OCI-LY1 (cell line): ENCODE measurements at regions not wholly inside any gene's neighbourhood (a gene's known extent, or its start where the extent isn't known, plus 50 kb on each side); places are given as distances from the start of the nearest gene placed in this dataset.

Experiments
- H2AFZ ChIP-seq: fragments of 200-600 bp; sonication (generic), shearing (Covaris generic); 2 replicates; pipeline ENCODE4 v1.6.0; 2014; ENCODE audit warnings: antibody characterized with exemption, mild to moderate bottlenecking, low read length
- H3F3A ChIP-seq: fragments of 200-600 bp; sonication (generic), shearing (Covaris generic); 2 replicates; pipeline ENCODE4 v1.6.0; 2014; ENCODE audit warnings: mild to moderate bottlenecking, antibody characterized with exemption, low read length, moderate library complexity; ENCODE audit not compliant: insufficient read depth
- H3K27ac ChIP-seq: fragments of 200-600 bp; sonication (generic); 2 replicates; pipeline ENCODE4 v1.5.1; 2014; ENCODE audit warnings: low read length, mixed run types, mild to moderate bottlenecking, low read depth; ENCODE audit not compliant: poor library complexity, severe bottlenecking
- H3K27me3 ChIP-seq: fragments of 200-600 bp; sonication (generic); 2 replicates; pipeline ENCODE4 v1.6.0; 2014; ENCODE audit warnings: antibody characterized with exemption, mild to moderate bottlenecking, low read length, moderate library complexity; ENCODE audit not compliant: insufficient read depth
- H3K36me3 ChIP-seq: fragments of 200-600 bp; sonication (generic); 2 replicates; pipeline ENCODE4 v1.6.1; 2014; ENCODE audit warnings: mild to moderate bottlenecking, antibody characterized with exemption, low read length, moderate library complexity, mixed read lengths; ENCODE audit not compliant: insufficient read depth
- H3K4me1 ChIP-seq: fragments of 200-600 bp; sonication (generic); 2 replicates; pipeline ENCODE4 v1.5.1; 2014; ENCODE audit warnings: mild to moderate bottlenecking, low read length, moderate library complexity; ENCODE audit not compliant: insufficient read depth, severe bottlenecking
- H3K4me2 ChIP-seq: fragments of 200-600 bp; sonication (generic), shearing (Covaris generic); 2 replicates; pipeline ENCODE4 v1.6.1; 2014; ENCODE audit warnings: low read length
- H3K4me3 ChIP-seq: fragments of 200-600 bp; sonication (generic); 2 replicates; pipeline ENCODE4 v1.5.1; 2014; ENCODE audit warnings: low read length, low read depth, mild to moderate bottlenecking, mixed read lengths; ENCODE audit not compliant: poor library complexity, severe bottlenecking
- H3K79me2 ChIP-seq: fragments of 200-600 bp; shearing (Covaris generic); 2 replicates; pipeline ENCODE4 v1.6.1; 2016; ENCODE audit warnings: mixed run types, low read length, mixed read lengths; ENCODE audit not compliant: insufficient read depth
- H3K9ac ChIP-seq: fragments of 200-600 bp; sonication (generic), shearing (Covaris generic); 2 replicates; pipeline ENCODE4 v1.6.1; 2014; ENCODE audit warnings: mild to moderate bottlenecking, low read length, mixed read lengths
- H3K9me2 ChIP-seq: fragments of 200-600 bp; sonication (generic), shearing (Covaris generic); 2 replicates; pipeline ENCODE4 v1.6.1; 2014; ENCODE audit warnings: low read depth, mild to moderate bottlenecking, low read length, mixed read lengths
- H3K9me3 ChIP-seq: fragments of 200-600 bp; shearing (Covaris generic); 2 replicates; pipeline ENCODE4 v1.6.1; 2014; ENCODE audit warnings: low read length, mixed read lengths
- H4K20me1 ChIP-seq: fragments of 200-600 bp; sonication (generic), shearing (Covaris generic); 2 replicates; pipeline ENCODE4 v1.6.0; 2016; ENCODE audit warnings: mild to moderate bottlenecking, low read length; ENCODE audit not compliant: insufficient read depth
- EZH2 ChIP-seq: fragments of 200-600 bp; sonication (generic), shearing (Covaris generic); IDR thresholded peaks from 2 replicates; pipeline ENCODE4 v1.8.0; 2017; ENCODE audit warnings: borderline replicate concordance, mixed run types, mild to moderate bottlenecking, antibody characterized with exemption, low read length, moderate library complexity, mixed read lengths
- TF ChIP-seq, protein P1 (sequence below): fragments of 200-600 bp; sonication (generic), shearing (Covaris generic); IDR thresholded peaks from 2 replicates; pipeline ENCODE4 v1.5.1; 2017; ENCODE audit warnings: mild to moderate bottlenecking, antibody characterized with exemption, low read length, moderate library complexity, mixed read lengths

DNA sequence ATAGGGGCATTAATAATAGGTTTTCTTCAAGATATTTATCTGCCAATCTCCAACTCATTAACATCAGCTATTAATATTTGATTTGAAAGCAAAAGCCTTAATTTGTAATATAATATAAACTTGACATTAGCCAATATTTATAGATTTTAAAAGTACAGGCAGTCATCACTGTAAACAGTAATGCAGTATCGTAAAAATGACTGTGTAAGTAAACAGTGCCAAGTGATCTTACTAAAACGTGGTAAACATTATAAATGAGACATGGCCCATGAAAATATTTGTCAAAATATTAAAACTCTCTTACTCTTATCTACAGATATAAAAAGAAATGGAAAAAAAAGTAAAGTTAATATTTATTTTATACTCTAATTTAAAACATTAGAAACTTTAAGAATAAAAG lies 101.6 kb upstream of the EPHA6 start:
- no peak overlapping the region for H3K9ac ChIP-seq
- H3K9me3 ChIP-seq: no peaks in the 10 kb centered on the region
- H3K36me3 ChIP-seq: no peaks in the 10 kb centered on the region
- H2AFZ ChIP-seq: no peak overlapping the region
- no peaks in the 10 kb centered on the region for H3K27me3 ChIP-seq
- TF ChIP-seq EZH2: no peak
- H3K4me2 ChIP-seq: no peak overlapping the region
- no peaks in the 10 kb centered on the region for H3F3A ChIP-seq
- no peak overlapping the region for H3K4me3 ChIP-seq
- H3K79me2 ChIP-seq: no peaks in the 10 kb centered on the region
- H3K9me2 ChIP-seq: no peaks in the 10 kb centered on the region
- no peak overlapping the region for H3K27ac ChIP-seq
- H3K4me1 ChIP-seq: no peaks in the 10 kb centered on the region
- no peaks in the 10 kb centered on the region for H4K20me1 ChIP-seq

GRCh38 chr3:96719921-96720320 lies 94.5 kb upstream of the EPHA6 start:
- H3K9me3 ChIP-seq: no peaks in the 10 kb centered on the region
- no peaks in the 10 kb centered on the region for H3K79me2 ChIP-seq
- no peaks in the 10 kb centered on the region for H4K20me1 ChIP-seq
- H3K36me3 ChIP-seq: no peaks in the 10 kb centered on the region
- H3K9ac ChIP-seq: no peak overlapping the region
- TF ChIP-seq, protein P1, sequence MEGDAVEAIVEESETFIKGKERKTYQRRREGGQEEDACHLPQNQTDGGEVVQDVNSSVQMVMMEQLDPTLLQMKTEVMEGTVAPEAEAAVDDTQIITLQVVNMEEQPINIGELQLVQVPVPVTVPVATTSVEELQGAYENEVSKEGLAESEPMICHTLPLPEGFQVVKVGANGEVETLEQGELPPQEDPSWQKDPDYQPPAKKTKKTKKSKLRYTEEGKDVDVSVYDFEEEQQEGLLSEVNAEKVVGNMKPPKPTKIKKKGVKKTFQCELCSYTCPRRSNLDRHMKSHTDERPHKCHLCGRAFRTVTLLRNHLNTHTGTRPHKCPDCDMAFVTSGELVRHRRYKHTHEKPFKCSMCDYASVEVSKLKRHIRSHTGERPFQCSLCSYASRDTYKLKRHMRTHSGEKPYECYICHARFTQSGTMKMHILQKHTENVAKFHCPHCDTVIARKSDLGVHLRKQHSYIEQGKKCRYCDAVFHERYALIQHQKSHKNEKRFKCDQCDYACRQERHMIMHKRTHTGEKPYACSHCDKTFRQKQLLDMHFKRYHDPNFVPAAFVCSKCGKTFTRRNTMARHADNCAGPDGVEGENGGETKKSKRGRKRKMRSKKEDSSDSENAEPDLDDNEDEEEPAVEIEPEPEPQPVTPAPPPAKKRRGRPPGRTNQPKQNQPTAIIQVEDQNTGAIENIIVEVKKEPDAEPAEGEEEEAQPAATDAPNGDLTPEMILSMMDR: no peak
- TF ChIP-seq EZH2: no peak
- no peaks in the 10 kb centered on the region for H3K9me2 ChIP-seq
- no peaks in the 10 kb centered on the region for H3K4me1 ChIP-seq
- no peak overlapping the region for H3K4me2 ChIP-seq
- H3F3A ChIP-seq: no peaks in the 10 kb centered on the region
- no peaks in the 10 kb centered on the region for H3K27me3 ChIP-seq
- no peak overlapping the region for H3K4me3 ChIP-seq
- H3K27ac ChIP-seq: no peak overlapping the region
- no peak overlapping the region for H2AFZ ChIP-seq

GRCh38 chr3:96731031-96731430 lies 83.4 kb upstream of the EPHA6 start:
- Histone ChIP-seq H3K4me3 (no peak overlapping the region), H3K9ac (no peak overlapping the region), H3K9me3 (no peaks in the 10 kb centered on the region), H3K4me1 (no peaks in the 10 kb centered on the region), H3K4me2 (no peak overlapping the region), H3K36me3 (no peaks in the 10 kb centered on the region), H4K20me1 (no peaks in the 10 kb centered on the region), H2AFZ (no peak overlapping the region), H3K9me2 (no peaks in the 10 kb centered on the region), H3F3A (no peaks in the 10 kb centered on the region), H3K27ac (no peak overlapping the region), H3K79me2 (no peaks in the 10 kb centered on the region), H3K27me3 (no peaks in the 10 kb centered on the region)
- no peak for TF ChIP-seq EZH2
- TF ChIP-seq, protein P1: no peak

DNA sequence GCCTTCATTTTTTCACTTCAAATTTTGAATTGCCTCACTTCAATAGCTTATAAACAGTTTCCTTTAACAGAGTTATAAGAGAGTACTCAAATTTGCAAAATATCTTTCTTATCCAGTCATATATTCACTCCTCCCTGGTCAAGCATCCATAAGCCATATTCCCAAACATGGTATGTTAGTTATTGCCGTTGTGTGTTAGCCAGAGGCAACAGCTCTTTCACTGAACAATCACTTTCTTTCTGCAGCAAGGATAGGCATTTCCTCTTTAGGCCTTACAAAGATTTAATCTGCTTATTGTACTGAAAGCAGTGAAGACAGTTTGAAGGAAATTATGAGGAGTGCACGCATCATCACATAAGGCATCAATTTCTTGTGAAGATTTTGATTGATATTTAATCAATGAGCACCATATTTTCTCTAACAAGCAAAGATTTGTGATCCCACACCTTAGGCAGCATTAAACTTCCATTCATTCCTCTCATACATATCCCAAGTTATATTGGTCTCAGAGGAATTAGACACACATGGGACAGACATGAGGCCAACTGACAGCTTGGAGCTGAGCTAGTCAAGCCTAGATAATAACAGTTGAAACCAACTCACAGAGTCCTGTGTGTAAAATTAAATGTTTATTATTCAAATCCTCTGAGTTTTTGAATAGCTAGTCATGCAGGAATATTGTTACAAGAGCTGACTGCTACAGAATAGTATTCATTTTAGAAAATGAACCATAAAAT lies 80.0 kb upstream of the EPHA6 start:
- H3F3A ChIP-seq: no peaks in the 10 kb centered on the region
- no peak overlapping the region for H3K4me2 ChIP-seq
- no peaks in the 10 kb centered on the region for H3K9me2 ChIP-seq
- no peak overlapping the region for H3K4me3 ChIP-seq
- H4K20me1 ChIP-seq: no peaks in the 10 kb centered on the region
- no peaks in the 10 kb centered on the region for H3K27me3 ChIP-seq
- H3K79me2 ChIP-seq: no peaks in the 10 kb centered on the region
- no peaks in the 10 kb centered on the region for H3K9me3 ChIP-seq
- no peak overlapping the region for H3K9ac ChIP-seq
- no peak overlapping the region for H2AFZ ChIP-seq
- TF ChIP-seq, protein P1: no peak
- no peak for TF ChIP-seq EZH2
- no peaks in the 10 kb centered on the region for H3K36me3 ChIP-seq
- no peaks in the 10 kb centered on the region for H3K4me1 ChIP-seq
- no peak overlapping the region for H3K27ac ChIP-seq
